ENCODE measurements at regions not wholly inside any gene's neighbourhood (a gene's known extent, or its start where the extent isn't known, plus 50 kb on each side); places are given as distances from the start of the nearest gene placed in this dataset.

- H3K36me3 ChIP-seq (ENCODE audit: insufficient read depth): no peaks in the 10 kb centered on the region
- H3K4me1 ChIP-seq (ENCODE audit: low read depth, poor library complexity, severe bottlenecking): no peaks in the 10 kb centered on the region
- no peak overlapping the region for H3K27ac ChIP-seq
- TF ChIP-seq, protein P1, sequence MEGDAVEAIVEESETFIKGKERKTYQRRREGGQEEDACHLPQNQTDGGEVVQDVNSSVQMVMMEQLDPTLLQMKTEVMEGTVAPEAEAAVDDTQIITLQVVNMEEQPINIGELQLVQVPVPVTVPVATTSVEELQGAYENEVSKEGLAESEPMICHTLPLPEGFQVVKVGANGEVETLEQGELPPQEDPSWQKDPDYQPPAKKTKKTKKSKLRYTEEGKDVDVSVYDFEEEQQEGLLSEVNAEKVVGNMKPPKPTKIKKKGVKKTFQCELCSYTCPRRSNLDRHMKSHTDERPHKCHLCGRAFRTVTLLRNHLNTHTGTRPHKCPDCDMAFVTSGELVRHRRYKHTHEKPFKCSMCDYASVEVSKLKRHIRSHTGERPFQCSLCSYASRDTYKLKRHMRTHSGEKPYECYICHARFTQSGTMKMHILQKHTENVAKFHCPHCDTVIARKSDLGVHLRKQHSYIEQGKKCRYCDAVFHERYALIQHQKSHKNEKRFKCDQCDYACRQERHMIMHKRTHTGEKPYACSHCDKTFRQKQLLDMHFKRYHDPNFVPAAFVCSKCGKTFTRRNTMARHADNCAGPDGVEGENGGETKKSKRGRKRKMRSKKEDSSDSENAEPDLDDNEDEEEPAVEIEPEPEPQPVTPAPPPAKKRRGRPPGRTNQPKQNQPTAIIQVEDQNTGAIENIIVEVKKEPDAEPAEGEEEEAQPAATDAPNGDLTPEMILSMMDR (conservative IDR thresholded peaks at IDR 0.05; ENCODE audit: low read depth, low read length): no peak
- no peak overlapping the region for H2AFZ ChIP-seq (ENCODE audit: low read depth)
- no peaks in the 10 kb centered on the region for H3K27me3 ChIP-seq (ENCODE audit: insufficient read depth, low read depth)
- no peaks in the 10 kb centered on the region for H4K20me1 ChIP-seq (ENCODE audit: insufficient read depth)
- no peak overlapping the region for H3K4me3 ChIP-seq (IDR thresholded peaks at IDR 0.05; ENCODE audit: insufficient read depth, low read depth, low read length)
- H3K9ac ChIP-seq: no peak overlapping the region
- no peak overlapping the region for H3K4me2 ChIP-seq
- H3K79me2 ChIP-seq (ENCODE audit: insufficient read depth, low read depth): no peaks in the 10 kb centered on the region
Measured at GRCh38 chr14:29163109-29163508, 396.5 kb downstream of the FOXG1 start.

DNA sequence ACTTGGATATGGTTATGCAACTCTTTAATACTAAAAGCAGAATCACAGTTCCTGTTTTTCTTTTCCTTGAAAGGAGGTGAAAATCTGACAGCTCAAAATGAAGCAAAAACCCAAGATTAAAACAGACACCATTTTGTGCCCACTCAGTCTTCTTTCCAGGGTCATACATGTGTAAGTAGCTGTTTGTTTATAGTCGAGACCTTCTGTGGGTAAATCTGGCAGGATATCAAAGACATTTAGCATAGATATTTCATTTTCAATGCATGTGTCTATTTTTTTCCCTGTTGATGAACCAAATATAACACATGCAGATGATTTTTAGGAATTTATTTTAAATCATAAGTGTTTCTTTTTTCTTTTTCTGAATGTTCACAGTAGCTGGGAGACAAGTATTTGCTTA, 398.8 kb downstream of the FOXG1 start:
- H4K20me1 ChIP-seq (ENCODE audit: insufficient read depth): no peaks in the 10 kb centered on the region

GRCh38 chr14:29166507-29166906, 399.9 kb downstream of the FOXG1 start:
- Histone ChIP-seq H3K4me1 (ENCODE audit: low read depth, poor library complexity, severe bottlenecking) (no peaks in the 10 kb centered on the region), H3K36me3 (ENCODE audit: insufficient read depth) (no peaks in the 10 kb centered on the region)

More for the DNA sequence above, 398.8 kb downstream of the FOXG1 start:
- Histone ChIP-seq H3K79me2 (ENCODE audit: insufficient read depth, low read depth) (no peaks in the 10 kb centered on the region), H3K4me2 (no peak overlapping the region), H3K9ac (no peak overlapping the region), H3K27me3 (ENCODE audit: insufficient read depth, low read depth) (no peaks in the 10 kb centered on the region), H3K4me3 (IDR thresholded peaks at IDR 0.05; ENCODE audit: insufficient read depth, low read depth, low read length) (no peak overlapping the region), H3K4me1 (ENCODE audit: low read depth, poor library complexity, severe bottlenecking) (no peaks in the 10 kb centered on the region), H3K36me3 (ENCODE audit: insufficient read depth) (no peaks in the 10 kb centered on the region), H2AFZ (ENCODE audit: low read depth) (no peak overlapping the region), H3K27ac (no peak overlapping the region)
- TF ChIP-seq, protein P1 (conservative IDR thresholded peaks at IDR 0.05; ENCODE audit: low read depth, low read length): no peak

DNA sequence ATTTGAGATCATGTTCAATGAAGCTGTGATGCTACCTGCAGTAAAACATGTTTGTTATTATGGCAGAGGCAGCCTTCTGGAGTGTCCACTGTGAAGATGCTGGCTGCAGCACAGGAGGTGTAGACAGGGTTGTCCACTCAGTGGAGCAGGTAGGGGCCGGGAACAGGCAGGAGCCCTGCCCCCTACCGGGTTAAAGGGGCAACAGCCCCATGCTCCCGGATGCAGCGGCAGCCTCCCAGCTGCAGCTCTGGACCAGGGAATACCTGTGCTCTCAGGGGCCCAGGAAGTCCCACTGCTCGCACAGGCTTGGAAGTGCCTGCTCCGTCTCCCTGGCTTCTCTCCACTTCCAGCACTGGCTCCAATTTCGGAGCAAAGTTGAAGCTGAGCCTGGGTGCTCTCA, 401.6 kb downstream of the FOXG1 start:
- Histone ChIP-seq H2AFZ (ENCODE audit: low read depth) (no peak overlapping the region), H3K4me3 (IDR thresholded peaks at IDR 0.05; ENCODE audit: insufficient read depth, low read depth, low read length) (no peak overlapping the region), H3K4me2 (no peak overlapping the region), H3K79me2 (ENCODE audit: insufficient read depth, low read depth) (no peaks in the 10 kb centered on the region), H3K27ac (no peak overlapping the region), H3K27me3 (ENCODE audit: insufficient read depth, low read depth) (no peaks in the 10 kb centered on the region), H3K4me1 (ENCODE audit: low read depth, poor library complexity, severe bottlenecking) (no peaks in the 10 kb centered on the region), H3K9ac (no peak overlapping the region), H4K20me1 (ENCODE audit: insufficient read depth) (no peaks in the 10 kb centered on the region), H3K36me3 (ENCODE audit: insufficient read depth) (no peaks in the 10 kb centered on the region)
- TF ChIP-seq, protein P1 (conservative IDR thresholded peaks at IDR 0.05; ENCODE audit: low read depth, low read length): no peak

More at GRCh38 chr14:29166507-29166906, 399.9 kb downstream of the FOXG1 start:
- Histone ChIP-seq H3K27me3 (ENCODE audit: insufficient read depth, low read depth) (no peaks in the 10 kb centered on the region), H3K4me3 (IDR thresholded peaks at IDR 0.05; ENCODE audit: insufficient read depth, low read depth, low read length) (no peak overlapping the region), H4K20me1 (ENCODE audit: insufficient read depth) (no peaks in the 10 kb centered on the region), H3K4me2 (no peak overlapping the region), H2AFZ (ENCODE audit: low read depth) (no peak overlapping the region), H3K79me2 (ENCODE audit: insufficient read depth, low read depth) (no peaks in the 10 kb centered on the region), H3K27ac (no peak overlapping the region), H3K9ac (no peak overlapping the region)
- TF ChIP-seq, protein P1 (conservative IDR thresholded peaks at IDR 0.05; ENCODE audit: low read depth, low read length): no peak

Data from KMS-11 (cell line).